Stomach smooth muscle (tissue), 2 donors: ENCODE measurements at regions not wholly inside any gene's neighbourhood (a gene's known extent, or its start where the extent isn't known, plus 50 kb on each side); places are given as distances from the start of the nearest gene placed in this dataset.

Experiments used
- H3K27ac ChIP-seq: one replicate; pipeline ENCODE4 v1.7.0; 2013; ENCODE audit warnings: mild to moderate bottlenecking, low read length, inconsistent platforms
- H3K27me3 ChIP-seq, 2 donors: one replicate each; pipeline ENCODE4 v1.7.0; 2013; ENCODE audit warnings: low read length in 2 of 2; ENCODE audit not compliant: insufficient read depth in 2 of 2, control insufficient read depth in 1 of 2
- H3K36me3 ChIP-seq, 2 donors: one replicate each; pipeline ENCODE4 v1.7.0; 2013; ENCODE audit warnings: low read length in 2 of 2; ENCODE audit not compliant: control insufficient read depth in 2 of 2, insufficient read depth in 2 of 2
- H3K4me1 ChIP-seq: one replicate; pipeline ENCODE4 v1.7.0; 2013; ENCODE audit warnings: low read length; ENCODE audit not compliant: control insufficient read depth, insufficient read depth
- H3K4me3 ChIP-seq, 2 donors: one replicate each; pipeline ENCODE4 v1.7.0; 2013; ENCODE audit warnings: low read length in 2 of 2
- H3K9ac ChIP-seq, 2 donors: one replicate each; pipeline ENCODE4 v1.7.0; 2013; ENCODE audit warnings: low read length in 2 of 2, mild to moderate bottlenecking in 1 of 2
- H3K9me3 ChIP-seq, 2 donors: one replicate each; pipeline ENCODE4 v1.7.0; 2013; ENCODE audit warnings: low read length in 2 of 2; ENCODE audit not compliant: control insufficient read depth in 2 of 2
- donor health status: healthy.
- donor health status: Pancreatic carcinoma.

- no peaks in the 10 kb centered on the region for H3K9me3 ChIP-seq
- H3K36me3 ChIP-seq: no peaks in the 10 kb centered on the region
- H3K9ac ChIP-seq: no peak overlapping the region
- H3K27me3 ChIP-seq: no peaks in the 10 kb centered on the region
- no peak overlapping the region for H3K4me3 ChIP-seq
- H3K4me1 ChIP-seq: no peaks in the 10 kb centered on the region
- H3K27ac ChIP-seq: no peak overlapping the region
These were observed 109.2 kb upstream of the DRD2 start for GRCh38 chr11:113584371-113584770.

GRCh38 chr11:113581713-113582112 lies 106.5 kb upstream of the DRD2 start:
- Histone ChIP-seq H3K27me3 (no peaks in the 10 kb centered on the region), H3K27ac (no peak overlapping the region), H3K9me3 (no peaks in the 10 kb centered on the region), H3K36me3 (no peaks in the 10 kb centered on the region), H3K4me1 (no peaks in the 10 kb centered on the region), H3K9ac (no peak overlapping the region), H3K4me3 (no peak overlapping the region)

- no peaks in the 10 kb centered on the region for H3K36me3 ChIP-seq
- no peaks in the 10 kb centered on the region for H3K9me3 ChIP-seq
- H3K4me3 ChIP-seq: no peak overlapping the region
- H3K9ac ChIP-seq: no peak overlapping the region
- no peak overlapping the region for H3K27ac ChIP-seq
- no peaks in the 10 kb centered on the region for H3K27me3 ChIP-seq
- no peaks in the 10 kb centered on the region for H3K4me1 ChIP-seq
These were observed 104.2 kb upstream of the DRD2 start for GRCh38 chr11:113579292-113579940.

- no peak overlapping the region for H3K4me3 ChIP-seq
- no peaks in the 10 kb centered on the region for H3K36me3 ChIP-seq
- H3K9ac ChIP-seq: no peak overlapping the region
- no peaks in the 10 kb centered on the region for H3K4me1 ChIP-seq
- no peaks in the 10 kb centered on the region for H3K9me3 ChIP-seq
- no peak overlapping the region for H3K27ac ChIP-seq
- no peaks in the 10 kb centered on the region for H3K27me3 ChIP-seq
These were observed 103.6 kb upstream of the DRD2 start for GRCh38 chr11:113578715-113579250.

GRCh38 chr11:113578033-113578380 lies 102.8 kb upstream of the DRD2 start:
- Histone ChIP-seq H3K27ac (no peak overlapping the region), H3K4me1 (no peaks in the 10 kb centered on the region), H3K9me3 (no peaks in the 10 kb centered on the region), H3K9ac (no peak overlapping the region), H3K36me3 (no peaks in the 10 kb centered on the region), H3K27me3 (no peaks in the 10 kb centered on the region), H3K4me3 (no peak overlapping the region)

- H3K9ac ChIP-seq: no peak overlapping the region
- no peaks in the 10 kb centered on the region for H3K9me3 ChIP-seq
- no peak overlapping the region for H3K27ac ChIP-seq
- no peak overlapping the region for H3K4me3 ChIP-seq
- H3K27me3 ChIP-seq: no peaks in the 10 kb centered on the region
- H3K36me3 ChIP-seq: no peaks in the 10 kb centered on the region
- no peaks in the 10 kb centered on the region for H3K4me1 ChIP-seq
These were observed 102.3 kb upstream of the DRD2 start for GRCh38 chr11:113577356-113578032.

GRCh38 chr11:113574586-113574985 lies 99.4 kb upstream of the DRD2 start:
- no peak overlapping the region for H3K9ac ChIP-seq
- no peaks in the 10 kb centered on the region for H3K4me1 ChIP-seq
- no peak overlapping the region for H3K4me3 ChIP-seq
- no peaks in the 10 kb centered on the region for H3K36me3 ChIP-seq
- no peak overlapping the region for H3K27ac ChIP-seq
- no peaks in the 10 kb centered on the region for H3K9me3 ChIP-seq
- no peaks in the 10 kb centered on the region for H3K27me3 ChIP-seq

- no peak overlapping the region for H3K4me3 ChIP-seq
- H3K36me3 ChIP-seq: no peaks in the 10 kb centered on the region
- no peaks in the 10 kb centered on the region for H3K4me1 ChIP-seq
- no peak overlapping the region for H3K27ac ChIP-seq
- H3K27me3 ChIP-seq: no peaks in the 10 kb centered on the region
- H3K9me3 ChIP-seq: no peaks in the 10 kb centered on the region
- no peak overlapping the region for H3K9ac ChIP-seq
These were observed 99.0 kb upstream of the DRD2 start for GRCh38 chr11:113574171-113574570.

GRCh38 chr11:113572136-113572735 lies 97.0 kb upstream of the DRD2 start:
- Histone ChIP-seq H3K9ac (no peak overlapping the region), H3K9me3 (no peaks in the 10 kb centered on the region), H3K36me3 (no peaks in the 10 kb centered on the region), H3K4me1 (no peaks in the 10 kb centered on the region), H3K4me3 (no peak overlapping the region), H3K27ac (no peak overlapping the region), H3K27me3 (no peaks in the 10 kb centered on the region)

- Histone ChIP-seq H3K4me3 (no peak overlapping the region), H3K9ac (no peak overlapping the region), H3K36me3 (no peaks in the 10 kb centered on the region), H3K9me3 (no peaks in the 10 kb centered on the region), H3K27ac (no peak overlapping the region), H3K27me3 (no peaks in the 10 kb centered on the region), H3K4me1 (no peaks in the 10 kb centered on the region)
These were observed 96.3 kb upstream of the DRD2 start for GRCh38 chr11:113571531-113571930.

GRCh38 chr11:113570906-113571305 lies 95.7 kb upstream of the DRD2 start:
- no peak overlapping the region for H3K4me3 ChIP-seq
- H3K9me3 ChIP-seq: no peaks in the 10 kb centered on the region
- H3K4me1 ChIP-seq: no peaks in the 10 kb centered on the region
- H3K27me3 ChIP-seq: no peaks in the 10 kb centered on the region
- no peak overlapping the region for H3K27ac ChIP-seq
- no peak overlapping the region for H3K9ac ChIP-seq
- no peaks in the 10 kb centered on the region for H3K36me3 ChIP-seq
